GM23248 (cell line): ENCODE measurements at regions not wholly inside any gene's neighbourhood (a gene's known extent, or its start where the extent isn't known, plus 50 kb on each side); places are given as distances from the start of the nearest gene placed in this dataset.
A peak's percentile ranks its signal among the peaks of the same experiment; 100 is the strongest.

Source experiments
- DNase-seq: peaks from one replicate; pipeline ENCODE4 v3.0.0-alpha.2; 2015
- H2AFZ ChIP-seq: fragments of 200-600 bp; sonication (generic); 2 replicates; pipeline ENCODE4 v1.6.1; 2016; ENCODE audit warnings: antibody characterized with exemption
- H3F3A ChIP-seq: fragments of 200-600 bp; sonication (generic); 2 replicates; pipeline ENCODE4 v1.6.1; 2016; ENCODE audit warnings: mild to moderate bottlenecking, antibody characterized with exemption, mixed run types; ENCODE audit not compliant: insufficient read depth
- H3K27ac ChIP-seq: fragments of 200-600 bp; sonication (generic); 2 replicates; pipeline ENCODE4 v1.5.1; 2016; ENCODE audit warnings: mild to moderate bottlenecking
- H3K27me3 ChIP-seq: fragments of 200-600 bp; sonication (generic); replicated peaks from 2 replicates; pipeline ENCODE4 v1.6.1; 2016; ENCODE audit warnings: mild to moderate bottlenecking; ENCODE audit not compliant: insufficient read depth
- H3K36me3 ChIP-seq: fragments of 200-600 bp; sonication (generic); 2 replicates; pipeline ENCODE4 v1.6.1; 2016; ENCODE audit warnings: low read depth, mild to moderate bottlenecking
- H3K4me1 ChIP-seq: fragments of 200-600 bp; sonication (generic); 2 replicates; pipeline ENCODE4 v1.6.1; 2016; ENCODE audit warnings: mild to moderate bottlenecking; ENCODE audit not compliant: insufficient read depth
- H3K4me2 ChIP-seq: fragments of 200-600 bp; sonication (generic); one replicate; pipeline ENCODE4 v1.6.1; 2016; ENCODE audit warnings: mild to moderate bottlenecking; ENCODE audit not compliant: unreplicated experiment
- H3K4me3 ChIP-seq: fragments of 200-600 bp; sonication (generic); 2 replicates; pipeline ENCODE4 v1.5.1; 2016; ENCODE audit warnings: mild to moderate bottlenecking
- H3K79me2 ChIP-seq: fragments of 200-600 bp; sonication (generic); 2 replicates; pipeline ENCODE4 v1.6.1; 2016; ENCODE audit warnings: mild to moderate bottlenecking; ENCODE audit not compliant: insufficient read depth
- H3K9ac ChIP-seq: fragments of 200-600 bp; sonication (generic); 2 replicates; pipeline ENCODE4 v1.6.1; 2016; ENCODE audit warnings: mild to moderate bottlenecking
- H3K9me2 ChIP-seq: fragments of 200-600 bp; sonication (generic); 2 replicates; pipeline ENCODE4 v1.6.1; 2016; ENCODE audit warnings: mixed run types, mild to moderate bottlenecking, moderate library complexity; ENCODE audit not compliant: insufficient read depth
- H3K9me3 ChIP-seq: fragments of 200-600 bp; sonication (generic); one replicate; pipeline ENCODE4 v1.6.1; 2017; ENCODE audit warnings: low read depth
- H4K20me1 ChIP-seq: fragments of 200-600 bp; sonication (generic); 2 replicates; pipeline ENCODE4 v1.6.0; 2016; ENCODE audit not compliant: insufficient read depth
- EZH2 ChIP-seq: fragments of 200-600 bp; sonication (generic); IDR thresholded peaks from 2 replicates; pipeline ENCODE4 v1.6.1; 2018; ENCODE audit warnings: antibody characterized with exemption, mild to moderate bottlenecking; ENCODE audit not compliant: insufficient read depth, poor library complexity, severe bottlenecking
- EZH2phosphoT487 ChIP-seq: fragments of 200-600 bp; sonication (generic); IDR thresholded peaks from 2 replicates; pipeline ENCODE4 v1.6.1; 2018; ENCODE audit warnings: antibody characterized with exemption, moderate library complexity, mild to moderate bottlenecking, low read depth; ENCODE audit not compliant: insufficient read depth
- WGBS, 2 experiments: methylation state at CpG; one replicate each; pipeline ENCODE4 v1.1.6; 2015 to 2017; ENCODE audit warnings: low lambda C conversion rate in 2 of 2, low coverage in 1 of 2; ENCODE audit errors: missing lambda C conversion rate in 2 of 2; 5-methylcytosine and 5-hydroxymethylcytosine counted together
- in situ Hi-C: fragments of 300-500 bp; cut with MboI; formaldehyde crosslinking; loops from 2 replicates; pipeline ENCODE4 v1.15.0; 2020

DNA sequence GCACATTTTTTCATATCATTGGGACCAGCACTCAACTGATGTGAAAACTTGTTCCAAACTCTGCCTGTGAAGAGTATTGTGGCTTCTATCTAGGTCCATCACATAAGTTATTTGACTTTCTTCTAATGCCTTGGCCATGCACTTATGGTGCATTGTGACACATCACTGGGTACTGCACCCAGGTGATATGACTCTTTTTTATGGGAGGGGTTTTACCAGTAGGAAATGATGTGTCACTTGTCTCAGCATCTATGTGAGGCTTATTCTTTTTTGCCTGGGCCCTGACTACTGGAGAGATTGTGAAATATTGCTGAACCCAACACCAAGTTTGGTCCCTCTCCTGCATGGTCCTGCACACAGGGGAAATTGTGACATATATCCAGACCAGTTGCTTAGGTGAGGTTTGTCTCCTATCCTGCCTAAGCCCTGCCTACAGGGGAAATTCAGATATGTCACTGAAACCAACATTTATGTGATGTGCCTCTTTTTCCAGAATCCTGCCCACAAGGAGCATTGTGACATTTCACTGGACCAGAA, 1001.9 kb upstream of the TSPY4 start:
- Histone ChIP-seq H3K9me3 (no peaks in the 10 kb centered on the region), H3K4me1 (no peaks in the 10 kb centered on the region), H2AFZ (no peak overlapping the region), H3K79me2 (no peaks in the 10 kb centered on the region), H3K27me3 (no peaks in the 10 kb centered on the region), H4K20me1 (no peaks in the 10 kb centered on the region), H3K9ac (no peak overlapping the region), H3K4me2 (no peak overlapping the region), H3F3A (no peaks in the 10 kb centered on the region), H3K9me2 (no peaks in the 10 kb centered on the region), H3K36me3 (no peaks in the 10 kb centered on the region), H3K27ac (no peak overlapping the region), H3K4me3 (no peak overlapping the region)
- in situ Hi-C loops, result no loop called here
- no peak for TF ChIP-seq EZH2phosphoT487
- DNase-seq, result no peak

DNA sequence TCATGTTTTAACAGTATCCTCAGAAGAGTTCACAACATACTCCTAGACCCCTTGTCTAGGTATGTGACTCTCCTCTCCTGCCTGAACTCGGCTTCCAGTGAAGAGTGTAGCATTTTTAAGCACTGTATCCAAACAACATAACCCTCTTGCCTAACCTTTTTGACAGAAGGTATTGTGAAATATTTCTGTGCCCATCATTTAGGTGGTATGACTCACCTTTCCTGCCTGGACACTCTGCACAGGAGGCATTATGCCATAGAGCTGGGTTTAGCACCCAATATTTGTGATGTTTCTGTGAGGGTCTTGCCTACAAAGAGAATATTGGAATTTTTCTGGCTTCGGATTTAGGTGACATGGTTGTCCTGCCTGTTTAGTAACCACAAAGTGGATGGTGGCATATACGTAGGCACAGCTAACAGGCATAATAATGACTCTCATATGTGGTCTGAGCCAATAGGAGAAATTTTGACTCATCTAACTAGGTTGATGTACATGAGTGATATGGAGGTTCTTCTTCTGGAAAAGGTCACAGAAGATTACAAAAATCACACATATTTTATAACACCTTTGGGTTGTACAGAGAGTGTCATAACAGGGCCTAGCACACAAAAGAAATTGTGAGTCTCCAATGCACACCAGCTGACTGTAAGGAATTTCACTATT, 1001.0 kb upstream of the TSPY4 start:
- H3F3A ChIP-seq, result no peaks in the 10 kb centered on the region
- H3K27ac ChIP-seq, result no peak overlapping the region
- no peaks in the 10 kb centered on the region for H3K9me2 ChIP-seq
- in situ Hi-C loops, result no loop called here
- no peaks in the 10 kb centered on the region for H3K79me2 ChIP-seq
- no peaks in the 10 kb centered on the region for H3K36me3 ChIP-seq
- H3K4me1 ChIP-seq, result no peaks in the 10 kb centered on the region
- no peak overlapping the region for H3K4me3 ChIP-seq
- no peak overlapping the region for H2AFZ ChIP-seq
- no peak overlapping the region for H3K9ac ChIP-seq
- peak; percentile 1 for DNase-seq
- 8 to 17% methylated on average over 3 of the region's 3 CpGs for WGBS, 2 experiments
- H3K4me2 ChIP-seq, result no peak overlapping the region
- H3K27me3 ChIP-seq, result no peaks in the 10 kb centered on the region
- no peaks in the 10 kb centered on the region for H4K20me1 ChIP-seq
- no peaks in the 10 kb centered on the region for H3K9me3 ChIP-seq
- no peak for TF ChIP-seq EZH2phosphoT487
- no peak for TF ChIP-seq EZH2

DNA sequence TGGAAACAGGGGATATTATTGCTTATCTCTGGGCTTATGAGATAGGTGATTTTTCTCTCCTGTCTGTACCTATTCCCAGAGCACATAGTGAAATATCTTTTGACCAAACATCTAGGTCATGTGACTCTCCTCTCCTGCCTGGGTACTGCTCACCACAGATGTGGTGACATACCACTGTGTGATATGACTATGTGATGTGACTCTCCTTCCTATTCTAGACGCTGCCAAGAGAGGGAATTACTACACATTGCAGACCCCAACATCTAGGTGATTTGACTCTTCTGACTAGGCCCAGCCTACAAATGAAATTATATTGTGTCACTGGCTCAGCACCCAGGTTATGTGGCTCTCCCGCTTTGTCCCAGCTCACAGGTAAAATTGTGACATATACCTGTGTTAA, 996.3 kb upstream of the TSPY4 start:
- H3K9me2 ChIP-seq, result no peaks in the 10 kb centered on the region
- no peak overlapping the region for H3K9ac ChIP-seq
- no peaks in the 10 kb centered on the region for H3F3A ChIP-seq
- H3K9me3 ChIP-seq, result no peaks in the 10 kb centered on the region
- no peak overlapping the region for H3K4me3 ChIP-seq
- H2AFZ ChIP-seq, result no peak overlapping the region
- WGBS, 2 experiments, result 73 to 77% methylated on average over 2 of the region's 2 CpGs
- H3K4me2 ChIP-seq, result no peak overlapping the region
- H4K20me1 ChIP-seq, result no peaks in the 10 kb centered on the region
- H3K36me3 ChIP-seq, result no peaks in the 10 kb centered on the region
- no peaks in the 10 kb centered on the region for H3K79me2 ChIP-seq
- no peak for DNase-seq
- H3K27ac ChIP-seq, result no peak overlapping the region
- H3K27me3 ChIP-seq, result no peaks in the 10 kb centered on the region
- TF ChIP-seq EZH2, result no peak
- TF ChIP-seq EZH2phosphoT487, result no peak
- H3K4me1 ChIP-seq, result no peaks in the 10 kb centered on the region
- in situ Hi-C loops, result no loop called here

DNA sequence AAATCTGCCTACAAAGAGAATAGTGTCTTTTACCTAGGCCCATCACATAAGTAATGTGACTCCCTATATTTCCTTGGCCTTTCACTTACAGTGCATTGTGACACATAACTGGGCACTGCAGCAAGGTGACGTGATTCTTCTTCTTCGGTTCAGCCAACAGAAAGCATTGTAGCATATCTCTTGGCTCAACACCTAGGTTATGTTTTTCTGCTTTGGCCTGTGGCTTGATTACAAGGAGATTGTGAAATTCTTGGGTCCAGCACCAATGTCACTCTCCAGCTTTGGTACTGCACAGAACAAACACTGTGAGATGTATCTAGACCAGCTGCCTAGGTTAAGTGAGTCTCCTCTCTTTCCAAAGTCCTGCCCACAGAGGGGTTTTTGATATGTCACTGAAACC, 995.1 kb upstream of the TSPY4 start:
- Histone ChIP-seq H3K9me3 (no peaks in the 10 kb centered on the region), H3K9me2 (no peaks in the 10 kb centered on the region), H3K36me3 (no peaks in the 10 kb centered on the region), H3K4me3 (no peak overlapping the region), H3K27ac (no peak overlapping the region), H4K20me1 (no peaks in the 10 kb centered on the region), H3F3A (no peaks in the 10 kb centered on the region), H3K4me1 (no peaks in the 10 kb centered on the region), H3K27me3 (no peaks in the 10 kb centered on the region), H3K79me2 (no peaks in the 10 kb centered on the region), H2AFZ (no peak overlapping the region), H3K4me2 (no peak overlapping the region), H3K9ac (no peak overlapping the region)
- no peak for TF ChIP-seq EZH2phosphoT487
- no peak for TF ChIP-seq EZH2
- in situ Hi-C loops, result no loop called here
- 71 to 74% methylated on average over 2 of the region's 2 CpGs for WGBS, 2 experiments
- no peak for DNase-seq

DNA sequence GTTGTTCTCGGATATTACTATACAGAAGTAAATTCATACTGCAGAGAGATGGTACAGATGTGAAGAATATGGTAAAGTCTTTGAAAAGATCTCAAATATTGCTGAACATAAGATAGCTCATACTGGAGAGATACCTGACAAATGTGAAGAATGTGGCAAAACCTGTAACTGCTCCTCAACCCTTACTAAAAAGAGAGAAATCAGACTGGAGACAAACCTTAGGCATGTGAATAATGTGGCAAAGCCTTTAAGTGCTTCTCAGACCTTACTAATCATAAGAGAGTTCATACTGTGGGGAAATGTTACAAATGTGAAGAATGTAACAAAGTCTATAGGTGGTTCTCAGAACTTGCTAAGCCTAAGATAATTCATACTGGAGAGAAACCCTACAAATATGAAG, 986.0 kb upstream of the TSPY4 start:
- Histone ChIP-seq H3K9ac (no peak overlapping the region), H3K36me3 (no peaks in the 10 kb centered on the region), H3K9me2 (no peaks in the 10 kb centered on the region), H3K4me2 (no peak overlapping the region), H3K79me2 (no peaks in the 10 kb centered on the region), H3K27ac (no peak overlapping the region), H3K4me3 (no peak overlapping the region), H3F3A (no peaks in the 10 kb centered on the region), H3K9me3 (no peaks in the 10 kb centered on the region), H4K20me1 (no peaks in the 10 kb centered on the region), H2AFZ (no peak overlapping the region), H3K27me3 (no peaks in the 10 kb centered on the region), H3K4me1 (0 out of 2 replicates have a peak, but pooled peaks cover 4% of the 10 kb centered on the region)
- DNase-seq, result no peak
- TF ChIP-seq EZH2 (no peak), EZH2phosphoT487 (no peak)
- in situ Hi-C loops, result no loop called here
- WGBS, 2 experiments, result 7% methylated on average over 1 of the region's 1 CpG
